ENCODE measurements at regions not wholly inside any gene's neighbourhood (a gene's known extent, or its start where the extent isn't known, plus 50 kb on each side); places are given as distances from the start of the nearest gene placed in this dataset.

DNA sequence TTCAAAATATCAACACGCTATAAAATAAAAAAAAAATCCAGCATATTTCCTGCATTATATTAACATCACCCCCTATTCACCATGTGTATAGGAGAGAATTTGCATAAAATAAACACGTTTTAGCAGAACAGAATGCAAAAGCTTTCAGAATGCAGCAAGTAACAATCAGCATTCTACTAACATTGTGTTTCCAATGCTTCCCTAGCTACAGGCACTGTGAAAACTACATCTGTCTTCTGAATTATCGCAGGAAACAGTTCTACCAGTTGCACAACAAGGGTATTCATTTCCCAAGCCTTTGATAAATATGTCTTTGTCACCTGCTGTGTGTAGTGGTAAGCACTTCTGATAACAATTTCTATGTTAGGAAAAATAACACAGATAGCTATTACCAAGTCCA lies 1015.8 kb downstream of the CDH18 start:
- no peak overlapping the region for H3K27ac ChIP-seq

GRCh38 chr5:18975624-18976023 lies 1012.4 kb downstream of the CDH18 start:
- Histone ChIP-seq H3K9me3 (ENCODE audit: control insufficient read depth, low read length) (no peaks in the 10 kb centered on the region), H3K4me3 (ENCODE audit: low read depth, low read length) (no peak overlapping the region), H3K79me2 (no peaks in the 10 kb centered on the region), H3K27ac (no peak overlapping the region), H3K27me3 (ENCODE audit: control insufficient read depth, insufficient read depth, low read length) (no peaks in the 10 kb centered on the region), H3K4me1 (no peaks in the 10 kb centered on the region), H3K9ac (no peak overlapping the region), H3K36me3 (ENCODE audit: control insufficient read depth, insufficient read depth, low read length) (no peaks in the 10 kb centered on the region), H2AFZ (no peak overlapping the region), H3K4me2 (ENCODE audit: low read length) (no peak overlapping the region)
- TF ChIP-seq CTCF (IDR thresholded peaks at IDR 0.05): no peak

More for the DNA sequence above, 1015.8 kb downstream of the CDH18 start:
- H3K4me2 ChIP-seq (ENCODE audit: low read length): no peak overlapping the region
- H3K36me3 ChIP-seq (ENCODE audit: control insufficient read depth, insufficient read depth, low read length): no peaks in the 10 kb centered on the region
- H3K9ac ChIP-seq: no peak overlapping the region
- H3K79me2 ChIP-seq: no peaks in the 10 kb centered on the region
- H3K9me3 ChIP-seq (ENCODE audit: control insufficient read depth, low read length): no peaks in the 10 kb centered on the region
- no peak overlapping the region for H3K4me3 ChIP-seq (ENCODE audit: low read depth, low read length)
- H2AFZ ChIP-seq: no peak overlapping the region
- no peaks in the 10 kb centered on the region for H3K4me1 ChIP-seq
- no peak for TF ChIP-seq CTCF (IDR thresholded peaks at IDR 0.05)
- no peaks in the 10 kb centered on the region for H3K27me3 ChIP-seq (ENCODE audit: control insufficient read depth, insufficient read depth, low read length)

DNA sequence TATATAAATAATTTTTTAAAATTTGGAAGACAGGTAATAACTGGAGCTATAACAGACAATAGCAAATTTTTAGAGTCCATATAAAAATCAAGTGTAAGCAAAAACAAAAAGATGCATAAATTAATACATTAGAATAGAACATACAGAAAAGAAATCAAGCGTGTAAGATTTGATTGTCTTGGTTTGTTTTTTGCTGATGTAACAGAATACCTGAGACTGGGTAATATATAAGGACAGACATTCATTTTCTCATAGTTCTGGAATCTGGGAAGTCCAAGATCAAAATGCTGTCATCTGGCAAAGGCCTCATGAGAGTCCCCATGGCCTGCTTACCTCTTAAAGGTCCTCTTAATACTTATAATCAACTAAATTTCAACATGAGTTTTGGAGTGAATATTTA lies 1010.1 kb downstream of the CDH18 start:
- TF ChIP-seq CTCF (IDR thresholded peaks at IDR 0.05): no peak
- Histone ChIP-seq H3K27ac (no peak overlapping the region), H3K79me2 (no peaks in the 10 kb centered on the region)

DNA sequence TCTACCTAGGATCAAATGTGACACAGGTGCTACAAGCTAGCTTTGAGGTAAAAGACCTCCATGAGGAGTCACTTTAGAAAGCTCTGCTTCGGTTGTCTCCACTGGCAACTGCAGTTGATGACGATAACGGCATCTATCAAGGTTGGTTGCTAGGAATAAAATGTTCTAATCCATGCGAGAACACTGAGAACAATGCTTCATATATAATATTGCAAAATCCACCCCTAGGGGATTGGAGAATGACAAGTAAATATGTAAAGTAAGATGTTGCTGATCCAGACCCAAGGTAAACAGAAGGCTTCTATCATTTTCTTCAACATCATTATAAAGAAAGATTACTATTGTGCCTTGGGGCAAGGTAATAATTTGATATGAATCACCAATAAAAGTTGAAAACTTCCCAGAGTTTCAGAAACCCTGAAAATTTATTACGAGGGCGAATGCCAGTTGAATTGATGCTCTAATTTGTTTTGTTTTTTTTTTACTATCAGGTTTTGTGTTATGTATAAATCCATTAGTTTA lies 1003.4 kb downstream of the CDH18 start:
- Histone ChIP-seq H3K9ac (no peak overlapping the region), H2AFZ (no peak overlapping the region), H3K79me2 (no peaks in the 10 kb centered on the region), H3K9me3 (ENCODE audit: control insufficient read depth, low read length) (no peaks in the 10 kb centered on the region), H3K27ac (no peak overlapping the region), H3K27me3 (ENCODE audit: control insufficient read depth, insufficient read depth, low read length) (no peaks in the 10 kb centered on the region), H3K4me2 (ENCODE audit: low read length) (no peak overlapping the region), H3K4me3 (ENCODE audit: low read depth, low read length) (no peak overlapping the region), H3K36me3 (ENCODE audit: control insufficient read depth, insufficient read depth, low read length) (no peaks in the 10 kb centered on the region), H3K4me1 (no peaks in the 10 kb centered on the region)
- TF ChIP-seq CTCF (IDR thresholded peaks at IDR 0.05): no peak

More for the DNA sequence above, 1010.1 kb downstream of the CDH18 start:
- H3K4me1 ChIP-seq: no peaks in the 10 kb centered on the region
- H3K9ac ChIP-seq: no peak overlapping the region
- no peaks in the 10 kb centered on the region for H3K9me3 ChIP-seq (ENCODE audit: control insufficient read depth, low read length)
- no peak overlapping the region for H2AFZ ChIP-seq
- H3K4me3 ChIP-seq (ENCODE audit: low read depth, low read length): no peak overlapping the region
- no peaks in the 10 kb centered on the region for H3K36me3 ChIP-seq (ENCODE audit: control insufficient read depth, insufficient read depth, low read length)
- no peaks in the 10 kb centered on the region for H3K27me3 ChIP-seq (ENCODE audit: control insufficient read depth, insufficient read depth, low read length)
- H3K4me2 ChIP-seq (ENCODE audit: low read length): no peak overlapping the region

GRCh38 chr5:18985171-18985758 lies 1002.7 kb downstream of the CDH18 start:
- no peak overlapping the region for H3K27ac ChIP-seq
- H3K4me1 ChIP-seq: no peaks in the 10 kb centered on the region
- no peak overlapping the region for H3K9ac ChIP-seq
- no peak for TF ChIP-seq CTCF (IDR thresholded peaks at IDR 0.05)
- H3K4me3 ChIP-seq (ENCODE audit: low read depth, low read length): no peak overlapping the region
- no peak overlapping the region for H3K4me2 ChIP-seq (ENCODE audit: low read length)
- no peaks in the 10 kb centered on the region for H3K27me3 ChIP-seq (ENCODE audit: control insufficient read depth, insufficient read depth, low read length)
- no peaks in the 10 kb centered on the region for H3K9me3 ChIP-seq (ENCODE audit: control insufficient read depth, low read length)
- H3K36me3 ChIP-seq (ENCODE audit: control insufficient read depth, insufficient read depth, low read length): no peaks in the 10 kb centered on the region
- no peak overlapping the region for H2AFZ ChIP-seq
- H3K79me2 ChIP-seq: no peaks in the 10 kb centered on the region
